ENCODE measurements at regions not wholly inside any gene's neighbourhood (a gene's known extent, or its start where the extent isn't known, plus 50 kb on each side); places are given as distances from the start of the nearest gene placed in this dataset.

- TF ChIP-seq CTCF (conservative IDR thresholded peaks at IDR 0.05 in 1 of 2, IDR thresholded peaks at IDR 0.05 in 1 of 2; ENCODE audit: extremely low read depth in 1 of 2, insufficient read depth in 1 of 2, low read depth in 1 of 2, low read length in 2 of 2) (peak; percentile 59 to 72), EZH2 (IDR thresholded peaks at IDR 0.05; ENCODE audit: borderline replicate concordance, low read length) (no peak)
Observed at GRCh38 chr7:142323706-142324105, 65.8 kb upstream of the PRSS58 start.
